WTC11 (cell line): ENCODE measurements at regions not wholly inside any gene's neighbourhood (a gene's known extent, or its start where the extent isn't known, plus 50 kb on each side); places are given as distances from the start of the nearest gene placed in this dataset.

Source experiments
- ARID4B ChIP-seq: sonication (generic); formaldehyde crosslinking; IDR thresholded peaks from 2 replicates; pipeline ENCODE4 v1.8.0; 2023; ENCODE audit warnings: missing genetic modification reagents, mild to moderate bottlenecking, borderline replicate concordance
- CTCF ChIP-seq: fragments of 200-600 bp; IDR thresholded peaks from 2 replicates; pipeline ENCODE4 v1.8.0; 2022; ENCODE audit warnings: antibody characterized with exemption
- MLX ChIP-seq: sonication (generic); formaldehyde crosslinking; IDR thresholded peaks from 2 replicates; pipeline ENCODE4 v1.8.1; 2023; ENCODE audit warnings: mild to moderate bottlenecking, missing genetic modification reagents, moderate library complexity
- SMAD4 ChIP-seq: sonication (generic); formaldehyde crosslinking; IDR thresholded peaks from 2 replicates; pipeline ENCODE4 v1.8.0; 2022; ENCODE audit warnings: mild to moderate bottlenecking, missing genetic modification reagents
- SP1 ChIP-seq: sonication (generic); formaldehyde crosslinking; conservative IDR thresholded peaks from 2 replicates; pipeline ENCODE4 v1.8.1; 2022; ENCODE audit warnings: missing genetic modification reagents
- ZMAT4 ChIP-seq: fragments of 250-450 bp; sonication (Bioruptor Pico); IDR thresholded peaks from 2 replicates; pipeline ENCODE4 v1.9.0; 2021; ENCODE audit warnings: mild to moderate bottlenecking
- ZNF138 ChIP-seq: sonication (generic); formaldehyde crosslinking; conservative IDR thresholded peaks from 2 replicates; pipeline ENCODE4 v1.8.1; 2022; ENCODE audit warnings: mild to moderate bottlenecking, moderate library complexity, missing genetic modification reagents
- ZNF263 ChIP-seq: sonication (generic); formaldehyde crosslinking; IDR thresholded peaks from 2 replicates; pipeline ENCODE4 v1.8.1; 2022; ENCODE audit warnings: low read depth, mild to moderate bottlenecking, moderate library complexity, missing genetic modification reagents
- ZNF317 ChIP-seq: sonication (generic); formaldehyde crosslinking; IDR thresholded peaks from 2 replicates; pipeline ENCODE4 v1.8.1; 2023; ENCODE audit warnings: low read depth, mild to moderate bottlenecking, moderate library complexity, missing genetic modification reagents, borderline replicate concordance
- TF ChIP-seq, protein P1 (sequence below): sonication (generic); formaldehyde crosslinking; IDR thresholded peaks from 2 replicates; pipeline ENCODE4 v1.8.1; 2023; ENCODE audit warnings: mild to moderate bottlenecking, moderate library complexity, missing genetic modification reagents
- TF ChIP-seq, protein P2 (sequence below): fragments of 250-450 bp; sonication (Bioruptor Pico); IDR thresholded peaks from 2 replicates; pipeline ENCODE4 v1.8.0; 2021; ENCODE audit warnings: mild to moderate bottlenecking
- TF ChIP-seq, protein P3 (sequence below): sonication (generic); formaldehyde crosslinking; IDR thresholded peaks from 2 replicates; pipeline ENCODE4 v1.8.1; 2022; ENCODE audit warnings: mild to moderate bottlenecking, moderate library complexity, missing genetic modification reagents

GRCh38 chr2:183867206-183867605 lies 731.1 kb upstream of the ZNF804A start:
- no peak for TF ChIP-seq CTCF
- TF ChIP-seq SMAD4 (CRISPR knock-in tag): no peak
- TF ChIP-seq, protein P1, sequence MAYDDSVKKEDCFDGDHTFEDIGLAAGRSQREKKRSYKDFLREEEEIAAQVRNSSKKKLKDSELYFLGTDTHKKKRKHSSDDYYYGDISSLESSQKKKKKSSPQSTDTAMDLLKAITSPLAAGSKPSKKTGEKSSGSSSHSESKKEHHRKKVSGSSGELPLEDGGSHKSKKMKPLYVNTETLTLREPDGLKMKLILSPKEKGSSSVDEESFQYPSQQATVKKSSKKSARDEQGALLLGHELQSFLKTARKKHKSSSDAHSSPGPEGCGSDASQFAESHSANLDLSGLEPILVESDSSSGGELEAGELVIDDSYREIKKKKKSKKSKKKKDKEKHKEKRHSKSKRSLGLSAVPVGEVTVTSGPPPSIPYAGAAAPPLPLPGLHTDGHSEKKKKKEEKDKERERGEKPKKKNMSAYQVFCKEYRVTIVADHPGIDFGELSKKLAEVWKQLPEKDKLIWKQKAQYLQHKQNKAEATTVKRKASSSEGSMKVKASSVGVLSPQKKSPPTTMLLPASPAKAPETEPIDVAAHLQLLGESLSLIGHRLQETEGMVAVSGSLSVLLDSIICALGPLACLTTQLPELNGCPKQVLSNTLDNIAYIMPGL (CRISPR knock-in tag): no peak
- no peak for TF ChIP-seq ZNF317 (CRISPR knock-in tag)
- TF ChIP-seq MLX (CRISPR knock-in tag): no peak
- no peak for TF ChIP-seq ZNF138
- no peak for TF ChIP-seq ARID4B (CRISPR knock-in tag)
- no peak for TF ChIP-seq ZMAT4 (CRISPR knock-in tag)
- TF ChIP-seq SP1 (CRISPR knock-in tag): no peak
- TF ChIP-seq, protein P2, sequence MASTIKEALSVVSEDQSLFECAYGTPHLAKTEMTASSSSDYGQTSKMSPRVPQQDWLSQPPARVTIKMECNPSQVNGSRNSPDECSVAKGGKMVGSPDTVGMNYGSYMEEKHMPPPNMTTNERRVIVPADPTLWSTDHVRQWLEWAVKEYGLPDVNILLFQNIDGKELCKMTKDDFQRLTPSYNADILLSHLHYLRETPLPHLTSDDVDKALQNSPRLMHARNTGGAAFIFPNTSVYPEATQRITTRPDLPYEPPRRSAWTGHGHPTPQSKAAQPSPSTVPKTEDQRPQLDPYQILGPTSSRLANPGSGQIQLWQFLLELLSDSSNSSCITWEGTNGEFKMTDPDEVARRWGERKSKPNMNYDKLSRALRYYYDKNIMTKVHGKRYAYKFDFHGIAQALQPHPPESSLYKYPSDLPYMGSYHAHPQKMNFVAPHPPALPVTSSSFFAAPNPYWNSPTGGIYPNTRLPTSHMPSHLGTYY (CRISPR knock-in tag): no peak
- no peak for TF ChIP-seq ZNF263 (CRISPR knock-in tag)
- TF ChIP-seq, protein P3, sequence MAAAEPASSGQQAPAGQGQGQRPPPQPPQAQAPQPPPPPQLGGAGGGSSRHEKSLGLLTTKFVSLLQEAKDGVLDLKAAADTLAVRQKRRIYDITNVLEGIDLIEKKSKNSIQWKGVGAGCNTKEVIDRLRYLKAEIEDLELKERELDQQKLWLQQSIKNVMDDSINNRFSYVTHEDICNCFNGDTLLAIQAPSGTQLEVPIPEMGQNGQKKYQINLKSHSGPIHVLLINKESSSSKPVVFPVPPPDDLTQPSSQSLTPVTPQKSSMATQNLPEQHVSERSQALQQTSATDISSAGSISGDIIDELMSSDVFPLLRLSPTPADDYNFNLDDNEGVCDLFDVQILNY (CRISPR knock-in tag): no peak
